ENCODE measurements at regions not wholly inside any gene's neighbourhood (a gene's known extent, or its start where the extent isn't known, plus 50 kb on each side); places are given as distances from the start of the nearest gene placed in this dataset.

DNA sequence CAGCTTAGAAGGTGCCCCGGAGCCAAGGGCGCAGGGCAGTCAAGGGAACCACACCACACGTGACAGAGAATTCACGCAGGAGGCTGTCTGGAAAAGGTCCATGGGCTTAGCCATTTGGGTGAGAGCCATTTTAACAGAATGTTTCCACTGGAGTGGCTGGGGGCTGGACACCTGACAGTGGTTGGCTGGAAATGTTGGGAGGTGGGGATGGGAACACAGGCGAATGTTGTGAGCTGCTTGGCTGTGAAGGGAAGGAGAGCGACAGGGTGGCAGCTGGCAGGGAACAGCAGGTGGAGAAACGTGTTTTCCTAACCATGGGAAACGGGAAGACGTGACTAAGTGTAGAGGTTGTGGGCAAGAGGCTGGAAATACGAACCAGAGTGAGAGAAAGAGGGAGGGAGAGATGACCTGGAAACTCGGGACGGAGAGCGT, 100.5 kb upstream of the ZNF32 start:
- TF ChIP-seq, protein P1, sequence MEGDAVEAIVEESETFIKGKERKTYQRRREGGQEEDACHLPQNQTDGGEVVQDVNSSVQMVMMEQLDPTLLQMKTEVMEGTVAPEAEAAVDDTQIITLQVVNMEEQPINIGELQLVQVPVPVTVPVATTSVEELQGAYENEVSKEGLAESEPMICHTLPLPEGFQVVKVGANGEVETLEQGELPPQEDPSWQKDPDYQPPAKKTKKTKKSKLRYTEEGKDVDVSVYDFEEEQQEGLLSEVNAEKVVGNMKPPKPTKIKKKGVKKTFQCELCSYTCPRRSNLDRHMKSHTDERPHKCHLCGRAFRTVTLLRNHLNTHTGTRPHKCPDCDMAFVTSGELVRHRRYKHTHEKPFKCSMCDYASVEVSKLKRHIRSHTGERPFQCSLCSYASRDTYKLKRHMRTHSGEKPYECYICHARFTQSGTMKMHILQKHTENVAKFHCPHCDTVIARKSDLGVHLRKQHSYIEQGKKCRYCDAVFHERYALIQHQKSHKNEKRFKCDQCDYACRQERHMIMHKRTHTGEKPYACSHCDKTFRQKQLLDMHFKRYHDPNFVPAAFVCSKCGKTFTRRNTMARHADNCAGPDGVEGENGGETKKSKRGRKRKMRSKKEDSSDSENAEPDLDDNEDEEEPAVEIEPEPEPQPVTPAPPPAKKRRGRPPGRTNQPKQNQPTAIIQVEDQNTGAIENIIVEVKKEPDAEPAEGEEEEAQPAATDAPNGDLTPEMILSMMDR (IDR thresholded peaks at IDR 0.05; ENCODE audit: low read length), result no peak
- TF ChIP-seq EZH2 (optimal IDR thresholded peaks at IDR 0.05; ENCODE audit: low read depth, low read length) (no peak), EZH2phosphoT487 (IDR thresholded peaks at IDR 0.05; ENCODE audit: low read length) (no peak)
